Trophoblast cell (in vitro differentiated cells and primary cell): ENCODE measurements at regions not wholly inside any gene's neighbourhood (a gene's known extent, or its start where the extent isn't known, plus 50 kb on each side); places are given as distances from the start of the nearest gene placed in this dataset.

ENCODE experiments used
- DNase-seq, 2 donors: peaks; one replicate each; pipeline ENCODE4 v3.0.0-alpha.2; 2016
- H2AFZ ChIP-seq: 2 replicates; pipeline ENCODE4 v1.6.1; 2013; ENCODE audit warnings: low read length, moderate library complexity, mild to moderate bottlenecking; ENCODE audit not compliant: insufficient read depth, poor library complexity
- H2AK5ac ChIP-seq: 2 replicates; pipeline ENCODE4 v1.6.1; 2013; ENCODE audit warnings: mild to moderate bottlenecking, low read length
- H2BK120ac ChIP-seq: 2 replicates; pipeline ENCODE4 v1.6.1; 2013; ENCODE audit warnings: low read length, mild to moderate bottlenecking, moderate library complexity; ENCODE audit not compliant: insufficient read depth, poor library complexity
- H2BK12ac ChIP-seq: 2 replicates; pipeline ENCODE4 v1.6.1; 2013; ENCODE audit warnings: mild to moderate bottlenecking, low read length, moderate library complexity
- H2BK5ac ChIP-seq: 2 replicates; pipeline ENCODE4 v1.6.1; 2013; ENCODE audit warnings: low read length, low read depth, moderate library complexity, mild to moderate bottlenecking; ENCODE audit not compliant: poor library complexity
- H3K14ac ChIP-seq: 2 replicates; pipeline ENCODE4 v1.6.1; 2013; ENCODE audit warnings: mild to moderate bottlenecking, low read length
- H3K18ac ChIP-seq: 2 replicates; pipeline ENCODE4 v1.6.1; 2013; ENCODE audit warnings: mild to moderate bottlenecking, low read length
- H3K23ac ChIP-seq: 2 replicates; pipeline ENCODE4 v1.6.1; 2013; ENCODE audit warnings: low read length
- H3K27ac ChIP-seq: 2 replicates; pipeline ENCODE4 v1.5.1; 2013; ENCODE audit warnings: low read depth, mild to moderate bottlenecking, inconsistent platforms, low read length, moderate library complexity
- H3K27me3 ChIP-seq: 2 replicates; pipeline ENCODE4 v1.6.1; 2013; ENCODE audit warnings: inconsistent platforms, mild to moderate bottlenecking, low read length, moderate library complexity; ENCODE audit not compliant: insufficient read depth
- H3K36me3 ChIP-seq, 2 experiments: 1 replicate in 1 of 2; 2 replicates in 1 of 2; pipeline ENCODE4 v1.6.1; 2013; ENCODE audit warnings: low read length in 2 of 2, mild to moderate bottlenecking in 2 of 2, moderate library complexity in 1 of 2; ENCODE audit not compliant: insufficient read depth in 2 of 2, control insufficient read depth in 1 of 2
- H3K4ac ChIP-seq: 2 replicates; pipeline ENCODE4 v1.6.1; 2013; ENCODE audit warnings: low read depth, mild to moderate bottlenecking, low read length, moderate library complexity
- H3K4me1 ChIP-seq, 2 experiments: 1 replicate in 1 of 2; 2 replicates in 1 of 2; pipeline ENCODE4 v1.6.1; 2013; ENCODE audit warnings: low read length in 2 of 2, mild to moderate bottlenecking in 2 of 2, moderate library complexity in 1 of 2; ENCODE audit not compliant: insufficient read depth in 2 of 2, control insufficient read depth in 1 of 2
- H3K4me2 ChIP-seq: 2 replicates; pipeline ENCODE4 v1.6.1; 2013; ENCODE audit warnings: inconsistent platforms, mild to moderate bottlenecking, low read length, moderate library complexity
- H3K4me3 ChIP-seq: 2 replicates; pipeline ENCODE4 v1.5.1; 2013; ENCODE audit warnings: mild to moderate bottlenecking, low read depth, low read length, inconsistent platforms
- H3K79me1 ChIP-seq: one replicate; pipeline ENCODE4 v1.6.1; 2013; ENCODE audit warnings: low read length
- H3K79me2 ChIP-seq: 2 replicates; pipeline ENCODE4 v1.6.1; 2013; ENCODE audit warnings: low read length, mild to moderate bottlenecking; ENCODE audit not compliant: control insufficient read depth, insufficient read depth, poor library complexity
- H3K9ac ChIP-seq: 2 replicates; pipeline ENCODE4 v1.6.1; 2013; ENCODE audit warnings: mild to moderate bottlenecking, low read length
- H3K9me3 ChIP-seq: 2 replicates; pipeline ENCODE4 v1.6.1; 2013; ENCODE audit warnings: low read depth, mild to moderate bottlenecking, control low read depth, inconsistent platforms, low read length; ENCODE audit not compliant: insufficient read depth
- H4K12ac ChIP-seq: 2 replicates; pipeline ENCODE4 v1.6.1; 2013; ENCODE audit warnings: low read depth, mild to moderate bottlenecking, low read length, moderate library complexity
- H4K8ac ChIP-seq: 2 replicates; pipeline ENCODE4 v1.6.1; 2013; ENCODE audit warnings: low read depth, mild to moderate bottlenecking, low read length, moderate library complexity
- H4K91ac ChIP-seq: one replicate; pipeline ENCODE4 v1.6.1; 2013; ENCODE audit warnings: low read depth, mild to moderate bottlenecking, low read length, moderate library complexity
- WGBS: extraction: QIAGEN DNeasy Blood & Tissue Kit; methylation state at CpG from one replicate; pipeline ENCODE4 v1.1.7; 2013; ENCODE audit warnings: missing lambda C conversion rate; ENCODE audit not compliant: insufficient read length, insufficient coverage; ENCODE audit errors: extremely low coverage; 5-methylcytosine and 5-hydroxymethylcytosine counted together

DNA sequence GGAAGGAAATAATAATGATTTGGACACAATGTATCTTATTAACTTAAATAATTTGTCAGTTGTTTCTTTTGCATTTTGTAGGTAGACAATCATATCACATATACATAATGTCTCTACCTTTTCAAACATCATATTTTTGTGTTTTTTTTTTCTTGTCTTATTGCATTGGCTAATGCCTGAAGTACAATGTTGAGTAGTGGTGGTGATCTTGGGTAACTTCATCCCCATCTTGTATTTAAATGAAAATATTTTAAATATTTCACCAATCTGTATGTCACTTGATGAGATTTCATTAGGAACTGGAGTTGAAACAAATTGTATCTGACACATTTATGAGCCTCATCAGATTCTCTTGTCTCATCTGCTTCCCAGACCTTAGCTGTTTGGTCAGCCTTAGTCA is 109.7 kb upstream of the LHX5 start:
- Histone ChIP-seq H3K36me3 (no peaks in the 10 kb centered on the region), H2BK12ac (no peak overlapping the region), H2BK120ac (no peak overlapping the region), H2BK5ac (no peak overlapping the region), H3K27me3 (no peaks in the 10 kb centered on the region), H3K4me1 (no peaks in the 10 kb centered on the region), H2AK5ac (no peak overlapping the region), H3K23ac (no peak overlapping the region), H3K27ac (no peak overlapping the region), H4K8ac (no peak overlapping the region), H3K79me1 (no peaks in the 10 kb centered on the region), H4K91ac (no peak overlapping the region), H3K9me3 (peaks cover 2% of the 10 kb centered on the region), H3K4me2 (no peak overlapping the region), H3K9ac (no peak overlapping the region), H3K4me3 (no peak overlapping the region), H3K18ac (no peak overlapping the region), H4K12ac (no peak overlapping the region), H2AFZ (no peak overlapping the region), H3K79me2 (no peaks in the 10 kb centered on the region), H3K4ac (no peak overlapping the region), H3K14ac (no peak overlapping the region)
- DNase-seq, result no peak

GRCh38 chr12:113580437-113580836 is 108.8 kb upstream of the LHX5 start:
- H3K79me2 ChIP-seq, result no peaks in the 10 kb centered on the region
- DNase-seq, result no peak
- no peak overlapping the region for H3K18ac ChIP-seq
- no peak overlapping the region for H2BK5ac ChIP-seq
- no CpG with 5 or more reads among the region's 2 CpGs for WGBS
- no peaks in the 10 kb centered on the region for H3K4me1 ChIP-seq
- no peak overlapping the region for H3K27ac ChIP-seq
- no peak overlapping the region for H3K4me2 ChIP-seq
- H3K4me3 ChIP-seq, result no peak overlapping the region
- H2AFZ ChIP-seq, result no peak overlapping the region
- H4K91ac ChIP-seq, result no peak overlapping the region
- no peak overlapping the region for H3K14ac ChIP-seq
- H3K79me1 ChIP-seq, result no peaks in the 10 kb centered on the region
- no peak overlapping the region for H2BK12ac ChIP-seq
- H2AK5ac ChIP-seq, result no peak overlapping the region
- no peak overlapping the region for H4K12ac ChIP-seq
- no peaks in the 10 kb centered on the region for H3K36me3 ChIP-seq
- H2BK120ac ChIP-seq, result no peak overlapping the region
- no peak overlapping the region for H3K9ac ChIP-seq
- H3K4ac ChIP-seq, result no peak overlapping the region
- peaks cover 2% of the 10 kb centered on the region for H3K9me3 ChIP-seq
- no peak overlapping the region for H4K8ac ChIP-seq
- H3K27me3 ChIP-seq, result no peaks in the 10 kb centered on the region
- no peak overlapping the region for H3K23ac ChIP-seq

GRCh38 chr12:113577464-113578129 is 105.9 kb upstream of the LHX5 start:
- Histone ChIP-seq H3K18ac (no peak overlapping the region), H4K12ac (no peak overlapping the region)

GRCh38 chr12:113575386-113575785 is 103.7 kb upstream of the LHX5 start:
- Histone ChIP-seq H2BK5ac (no peak overlapping the region), H4K91ac (no peak overlapping the region), H3K4ac (no peak overlapping the region), H3K79me2 (no peaks in the 10 kb centered on the region), H3K79me1 (no peaks in the 10 kb centered on the region), H4K8ac (no peak overlapping the region), H3K36me3 (no peaks in the 10 kb centered on the region), H3K27ac (no peak overlapping the region), H3K4me1 (no peaks in the 10 kb centered on the region), H3K9ac (no peak overlapping the region), H2BK12ac (no peak overlapping the region), H3K9me3 (no peaks in the 10 kb centered on the region), H4K12ac (no peak overlapping the region), H3K4me2 (no peak overlapping the region), H3K27me3 (no peaks in the 10 kb centered on the region), H3K14ac (no peak overlapping the region), H2AFZ (no peak overlapping the region), H3K23ac (no peak overlapping the region), H2BK120ac (no peak overlapping the region), H2AK5ac (no peak overlapping the region), H3K4me3 (no peak overlapping the region), H3K18ac (no peak overlapping the region)
- no peak for DNase-seq
- no CpG with 5 or more reads among the region's 10 CpGs for WGBS

More at GRCh38 chr12:113577464-113578129, 105.9 kb upstream of the LHX5 start:
- no peak overlapping the region for H3K14ac ChIP-seq
- DNase-seq, result no peak
- H3K79me2 ChIP-seq, result no peaks in the 10 kb centered on the region
- no peak overlapping the region for H2BK5ac ChIP-seq
- H3K9me3 ChIP-seq, result peaks cover 2% of the 10 kb centered on the region
- H3K4me2 ChIP-seq, result no peak overlapping the region
- H3K4me3 ChIP-seq, result no peak overlapping the region
- no peak overlapping the region for H3K23ac ChIP-seq
- no peak overlapping the region for H2AK5ac ChIP-seq
- H2BK12ac ChIP-seq, result no peak overlapping the region
- no peaks in the 10 kb centered on the region for H3K4me1 ChIP-seq
- H4K91ac ChIP-seq, result no peak overlapping the region
- no peak overlapping the region for H3K9ac ChIP-seq
- H3K4ac ChIP-seq, result no peak overlapping the region
- WGBS, result no CpG with 5 or more reads among the region's 7 CpGs
- H2BK120ac ChIP-seq, result no peak overlapping the region
- H3K36me3 ChIP-seq, result no peaks in the 10 kb centered on the region
- no peaks in the 10 kb centered on the region for H3K79me1 ChIP-seq
- no peak overlapping the region for H4K8ac ChIP-seq
- H3K27me3 ChIP-seq, result no peaks in the 10 kb centered on the region
- no peak overlapping the region for H3K27ac ChIP-seq
- H2AFZ ChIP-seq, result no peak overlapping the region
